SK-N-MC (cell line): ENCODE measurements at regions not wholly inside any gene's neighbourhood (a gene's known extent, or its start where the extent isn't known, plus 50 kb on each side); places are given as distances from the start of the nearest gene placed in this dataset.

Experiments
- EZH2 ChIP-seq: fragments of 200-600 bp; sonication (generic); IDR thresholded peaks from one replicate; pipeline ENCODE4 v1.6.1; 2017; ENCODE audit warnings: antibody characterized with exemption
- FOXP2 ChIP-seq: optimal IDR thresholded peaks from 2 replicates; pipeline ENCODE3; 2011; ENCODE audit warnings: mild to moderate bottlenecking, moderate library complexity; ENCODE audit not compliant: insufficient read depth; ENCODE audit errors: extremely low read length, control extremely low read depth
- POLR2AphosphoS5 ChIP-seq: IDR thresholded peaks from 2 replicates; pipeline ENCODE4 v1.6.1; 2012; ENCODE audit warnings: mild to moderate bottlenecking, low read depth, low read length, borderline replicate concordance

DNA sequence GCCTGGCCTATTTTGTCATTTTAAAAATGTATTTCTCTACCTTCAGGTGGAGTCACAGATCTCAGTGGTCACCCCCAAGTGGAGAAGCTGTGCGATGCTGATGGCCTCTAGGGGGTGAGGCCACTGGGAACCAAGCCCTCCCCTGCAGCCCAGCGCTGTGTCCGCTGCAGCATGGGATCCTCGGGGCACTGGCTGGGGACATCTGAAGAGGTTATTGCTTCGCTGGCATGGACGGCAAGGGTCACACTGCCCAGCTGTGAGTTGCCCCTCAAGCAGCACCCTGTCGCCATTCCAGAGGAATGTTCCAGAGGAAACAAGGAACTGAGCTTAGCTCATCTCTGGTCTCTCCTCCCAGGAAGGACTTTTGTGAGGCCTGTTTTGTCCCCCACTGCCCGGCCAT, 119.6 kb upstream of the S1PR3 start:
- no peak for TF ChIP-seq POLR2AphosphoS5
- no peak for TF ChIP-seq EZH2
- TF ChIP-seq FOXP2: no peak
